HUDEP-2 (cell line): ENCODE measurements at regions not wholly inside any gene's neighbourhood (a gene's known extent, or its start where the extent isn't known, plus 50 kb on each side); places are given as distances from the start of the nearest gene placed in this dataset.
"Not testable (repeated sequence)": the region's sequence is repeated elsewhere in the genome, so short reads cannot be mapped to it uniquely, and the experiment has no call there.

Experiments
- DNase-seq, 76 experiments: peaks; one replicate each; lab custom pipeline; 2025; ENCODE audit not compliant: unreplicated experiment in 76 of 76; lab: John Stamatoyannopoulos, UW

DNA sequence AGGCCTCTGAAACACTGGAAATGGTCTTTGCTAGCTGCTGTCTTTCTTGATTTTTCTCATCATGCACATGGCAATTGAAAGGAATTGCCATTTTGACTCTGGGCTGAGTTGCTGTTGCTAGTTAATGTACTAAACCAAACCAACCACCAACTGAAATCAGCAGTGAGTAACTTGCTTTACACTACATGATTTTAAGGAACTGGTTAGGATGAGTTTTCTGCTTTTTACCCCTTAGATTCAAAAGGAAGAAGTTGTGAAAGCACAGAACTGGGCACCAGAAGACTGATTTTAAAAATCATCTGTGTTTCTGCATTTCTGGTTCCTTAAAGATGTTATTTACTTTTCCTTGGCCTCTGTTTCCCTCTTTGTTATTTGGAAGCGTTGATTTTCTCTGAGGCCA lies 361.9 kb downstream of the HLX start:
- no peak for DNase-seq

DNA sequence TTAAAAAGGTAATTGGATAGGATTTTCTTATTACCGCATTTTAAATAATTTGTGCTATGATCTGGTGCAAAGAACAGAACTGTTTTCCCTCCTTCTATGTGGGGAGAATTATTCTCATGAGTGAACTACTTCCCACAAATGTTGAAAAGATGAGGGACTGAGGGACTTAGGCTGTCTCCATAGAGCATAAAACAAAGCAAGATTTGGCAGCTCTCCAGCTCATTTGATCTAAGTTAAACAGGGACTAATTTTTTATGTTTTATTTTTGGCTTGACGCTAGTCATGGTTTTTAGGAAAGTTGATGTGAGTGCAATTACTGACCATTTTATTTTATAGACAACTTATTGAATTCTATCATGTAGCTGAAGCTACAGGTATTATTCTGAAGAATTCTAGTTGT lies 362.3 kb downstream of the HLX start:
- DNase-seq = no peak

DNA sequence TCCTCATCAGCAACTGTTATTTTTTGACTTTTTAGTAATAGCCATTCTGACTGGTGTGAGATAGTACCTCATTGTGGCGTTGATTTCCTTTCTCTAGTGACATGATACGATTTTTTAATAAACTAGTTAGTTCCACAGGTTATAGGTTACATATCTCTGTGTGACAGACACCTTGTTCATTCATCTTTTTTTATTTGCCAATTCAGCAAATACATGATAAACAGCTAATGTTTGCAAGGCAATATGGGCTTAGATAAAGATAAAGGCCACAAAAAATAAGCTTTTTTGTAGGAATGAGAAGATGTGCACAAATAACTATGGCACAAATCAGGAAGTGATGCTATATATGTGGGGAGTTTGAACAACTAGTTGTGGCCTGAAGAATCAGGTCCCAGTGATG lies 366.8 kb downstream of the HLX start:
- DNase-seq = no peak

- DNase-seq = no peak
These were observed 367.6 kb downstream of the HLX start for GRCh38 chr1:221246628-221247415.

DNA sequence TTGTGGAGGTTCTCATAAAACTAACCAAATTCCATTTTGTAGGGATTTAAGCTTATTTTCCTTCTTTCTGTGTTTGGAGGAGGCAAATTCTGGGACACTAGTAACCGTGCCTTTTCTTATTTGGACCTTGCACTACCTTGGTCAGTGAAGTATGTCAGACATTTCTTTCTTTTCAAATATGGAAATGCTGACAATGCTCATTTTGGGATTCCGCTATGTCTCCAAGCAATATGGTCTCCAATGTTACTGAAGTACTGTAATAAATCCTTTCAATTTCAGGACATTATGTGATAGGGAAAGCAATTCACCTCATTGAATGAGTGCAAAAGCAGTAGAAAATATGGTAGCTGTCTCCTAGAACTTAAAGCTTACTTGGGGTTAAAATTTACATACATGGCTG lies 372.3 kb downstream of the HLX start:
- DNase-seq = no peak

- no peak for DNase-seq
These were observed 375.6 kb downstream of the HLX start for GRCh38 chr1:221254813-221255212.

DNA sequence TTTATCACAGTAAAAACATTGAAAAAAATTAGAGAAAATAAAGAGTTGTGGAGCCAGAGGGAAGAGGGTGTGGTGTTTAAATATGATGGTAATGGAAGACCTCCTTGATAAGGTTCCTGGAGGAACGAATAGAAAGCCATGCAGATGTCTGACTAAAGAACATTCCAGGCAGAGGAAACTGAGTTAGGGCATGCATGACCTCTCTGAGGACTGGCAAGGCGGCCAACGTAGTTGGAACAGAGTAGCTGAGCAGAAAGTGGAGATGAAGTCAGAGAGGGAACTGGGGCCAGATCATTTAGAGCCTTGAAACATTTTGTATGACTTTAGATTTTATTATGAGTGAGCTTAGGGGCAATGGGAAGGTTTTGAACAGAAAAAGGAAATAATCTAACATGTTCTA lies 377.5 kb downstream of the HLX start:
- no peak for DNase-seq

DNA sequence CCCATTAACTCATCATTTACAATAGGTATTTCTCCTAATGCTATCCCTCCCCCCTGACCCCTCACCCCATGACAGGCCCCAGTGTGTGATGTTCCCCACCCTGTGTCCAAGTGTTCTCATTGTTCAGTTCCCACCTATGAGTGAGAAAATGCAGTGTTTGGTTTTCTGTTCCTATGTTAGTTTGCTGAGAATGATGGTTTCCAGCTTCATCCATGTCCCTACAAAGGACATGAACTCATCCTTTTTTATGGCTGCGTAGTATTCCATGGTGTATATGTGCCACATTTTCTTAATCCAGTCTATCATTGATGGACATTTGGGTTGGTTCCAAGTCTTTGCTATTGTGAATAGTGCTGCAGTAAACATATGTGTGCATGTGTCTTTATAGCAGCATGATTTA lies 378.3 kb downstream of the HLX start:
- DNase-seq = not testable (repeated sequence)

DNA sequence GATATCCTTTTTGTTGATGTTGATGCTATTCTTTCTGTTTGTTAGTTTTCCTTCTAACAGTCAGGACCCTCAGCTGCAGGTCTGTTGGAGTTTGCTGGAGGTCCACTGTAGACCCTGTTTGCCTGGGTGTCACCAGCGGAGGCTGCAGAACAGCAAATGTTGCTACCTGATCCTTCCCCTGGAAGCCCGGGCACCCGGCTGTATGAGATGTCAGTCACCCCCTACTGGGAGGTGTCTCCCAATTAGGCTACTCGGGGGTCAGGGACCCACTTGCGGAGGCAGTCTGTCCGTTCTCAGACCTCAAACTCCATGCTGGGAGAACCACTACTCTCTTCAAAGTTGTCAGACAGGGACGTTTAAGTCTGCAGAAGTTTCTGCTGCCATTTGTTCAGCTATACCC lies 383.4 kb downstream of the HLX start:
- DNase-seq = not testable (repeated sequence)

DNA sequence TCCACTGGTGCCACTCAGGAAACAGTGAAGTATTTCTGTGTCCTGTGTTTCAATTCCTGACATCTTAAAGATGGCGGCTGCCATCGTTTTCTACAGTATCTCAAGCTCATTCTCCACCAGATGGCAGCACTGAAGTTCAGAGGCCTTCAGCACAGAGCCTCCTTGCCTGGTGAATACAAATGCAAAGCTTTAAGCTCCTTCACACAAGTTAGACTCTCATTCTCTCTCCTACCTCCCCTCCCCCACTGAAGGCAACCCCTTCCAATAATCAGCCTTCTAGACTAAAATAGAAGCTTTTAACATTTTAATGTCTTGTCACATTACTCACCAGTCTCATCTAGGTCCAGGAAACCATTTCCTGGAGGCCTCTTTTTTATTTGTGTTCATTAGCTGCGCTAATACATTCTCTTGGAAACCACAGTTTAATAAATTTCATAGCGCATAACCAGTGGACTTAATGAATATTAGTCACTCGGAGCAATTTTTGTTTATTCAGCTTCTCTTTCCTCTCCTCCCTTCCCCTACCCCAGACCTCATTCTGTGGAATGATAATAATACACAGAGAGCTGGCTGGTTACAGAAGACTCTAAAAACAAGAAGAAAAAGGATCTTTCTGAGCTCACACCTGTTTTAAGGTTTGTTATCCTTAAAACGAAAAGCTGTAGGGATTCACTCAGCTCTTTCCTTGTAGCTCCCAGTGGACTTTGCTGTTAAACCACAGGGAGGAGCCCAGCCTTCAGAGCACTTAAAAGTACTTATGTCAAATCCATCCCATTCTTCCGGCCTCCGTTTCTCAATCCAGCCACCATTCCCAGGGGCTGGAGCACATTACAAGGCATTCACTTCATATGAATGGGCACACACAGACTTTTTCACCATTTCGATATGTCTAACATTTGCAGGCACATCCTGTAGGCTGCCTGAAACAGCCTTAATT lies 384.9 kb downstream of the HLX start:
- DNase-seq = peak in 28 of 76 experiments; percentile 1 to 57 (median 23)

DNA sequence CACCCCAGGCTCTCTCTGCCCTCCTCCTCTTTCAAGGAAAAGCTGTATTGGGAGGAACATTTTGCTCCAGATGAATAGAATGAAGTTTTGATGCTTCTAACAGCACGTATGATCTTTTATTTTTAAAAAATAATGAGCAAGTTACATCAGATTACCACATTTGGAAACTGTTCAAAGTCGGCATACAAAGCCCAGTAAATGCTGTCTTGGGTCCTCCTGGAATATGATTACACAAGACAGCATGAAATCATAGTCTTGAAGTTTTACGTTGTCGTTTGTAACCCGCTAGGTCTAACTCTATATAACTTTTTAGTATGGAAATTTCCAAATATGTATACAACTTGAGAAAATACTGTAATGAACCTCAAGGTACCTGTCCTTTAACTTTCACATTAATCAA lies 385.6 kb downstream of the HLX start:
- no peak for DNase-seq

- no peak for DNase-seq
These were observed 389.1 kb downstream of the HLX start for GRCh38 chr1:221268295-221268694.

- no peak for DNase-seq
These were observed 392.5 kb downstream of the HLX start for GRCh38 chr1:221271701-221272100.

DNA sequence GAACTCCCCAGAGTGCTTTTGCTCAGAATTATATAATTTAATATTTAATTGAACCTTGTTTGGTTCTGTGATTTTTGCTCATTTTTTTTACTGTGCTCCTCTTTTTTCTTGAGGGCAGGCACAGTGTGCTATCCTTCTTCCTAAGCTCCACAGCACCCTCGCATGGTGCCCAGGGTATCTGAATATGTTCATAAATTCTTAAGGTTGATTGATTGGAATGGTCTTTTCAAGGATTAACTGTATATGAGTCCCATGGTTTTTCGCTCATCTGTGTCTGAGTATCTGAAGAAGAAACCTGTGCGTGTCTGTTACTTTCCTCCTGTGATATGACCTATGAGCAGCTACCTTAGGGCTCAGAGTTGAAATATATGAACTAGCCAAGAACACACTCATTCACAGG lies 393.7 kb downstream of the HLX start:
- DNase-seq = no peak

DNA sequence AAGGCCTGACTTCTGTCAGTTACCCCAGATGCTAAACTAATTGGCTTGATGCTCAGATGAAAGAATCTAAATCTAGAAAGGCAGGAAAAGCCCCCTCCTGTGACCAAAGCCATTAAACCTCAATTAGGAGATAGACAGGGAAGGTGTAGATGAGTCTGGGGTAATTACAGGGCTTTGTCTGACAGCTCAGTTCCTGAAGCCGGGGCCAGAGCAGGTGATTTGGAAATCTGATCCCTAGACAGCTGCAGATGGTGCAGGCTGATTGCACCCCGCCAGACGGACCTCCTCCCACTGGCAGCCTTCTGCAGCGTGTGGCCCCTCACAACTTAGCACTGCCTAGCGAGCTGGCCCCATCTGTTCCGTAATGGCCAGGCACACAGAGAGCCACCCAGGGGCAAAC lies 395.1 kb downstream of the HLX start:
- no peak for DNase-seq

- DNase-seq = no peak
These were observed 397.7 kb downstream of the HLX start for GRCh38 chr1:221276896-221277409.

DNA sequence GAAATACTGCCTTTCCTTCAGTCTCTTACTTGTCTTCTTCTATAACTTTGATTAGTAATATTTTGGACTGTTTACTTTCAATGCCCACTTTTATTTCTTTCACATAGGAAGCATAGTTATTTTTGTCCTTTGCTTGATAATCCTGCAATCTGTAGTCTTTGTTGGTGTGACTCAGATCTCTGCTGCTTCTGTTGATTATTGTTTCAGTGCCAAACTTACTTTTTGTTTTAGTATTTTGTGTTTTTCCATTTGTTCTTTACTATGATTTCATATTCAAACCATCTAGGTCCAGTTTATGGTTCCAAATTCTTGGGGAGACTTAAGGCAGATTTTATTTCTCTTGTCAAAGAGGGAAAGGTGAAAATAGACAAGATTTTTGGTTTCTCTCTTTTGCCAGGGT lies 399.9 kb downstream of the HLX start:
- no peak for DNase-seq

DNA sequence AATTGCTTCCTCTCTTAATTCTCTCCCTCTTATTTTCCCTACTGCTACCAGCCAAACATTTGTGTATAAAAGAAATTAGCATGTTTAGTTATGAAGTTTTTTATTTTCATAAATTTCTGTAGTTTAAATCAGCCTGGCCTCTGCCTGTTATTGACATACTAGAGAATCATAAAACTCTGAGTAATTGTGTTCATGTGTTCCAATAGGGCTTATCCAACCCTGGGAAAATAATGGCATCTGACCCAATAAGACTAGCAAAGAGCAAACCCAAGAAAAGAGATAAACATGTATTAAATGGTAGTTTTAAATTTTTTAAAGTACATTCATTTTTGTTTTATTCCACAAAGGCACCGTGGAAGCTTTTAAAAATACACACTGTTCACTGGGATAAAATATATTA lies 404.3 kb downstream of the HLX start:
- DNase-seq = no peak

DNA sequence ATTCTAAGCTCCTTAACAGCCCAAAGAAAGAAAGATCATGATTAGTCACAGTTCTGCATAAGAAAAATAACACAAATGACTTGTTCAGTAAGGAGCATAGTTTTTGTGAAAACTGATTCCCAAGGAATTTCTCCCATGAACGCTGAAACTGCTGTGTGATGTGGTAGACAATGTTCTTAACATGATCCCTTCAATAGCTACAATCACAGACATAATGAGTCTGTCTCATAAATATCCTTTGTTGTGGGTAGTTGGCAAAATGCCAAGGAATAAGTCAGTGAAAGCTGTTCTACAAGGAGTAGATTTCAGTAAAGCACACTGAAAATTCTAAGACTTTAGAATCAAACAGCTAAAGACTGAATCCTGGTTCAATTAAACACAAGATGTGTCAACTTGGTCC lies 404.8 kb downstream of the HLX start:
- no peak for DNase-seq

- not testable (repeated sequence) for DNase-seq
These were observed 405.7 kb downstream of the HLX start for GRCh38 chr1:221284991-221285390.

DNA sequence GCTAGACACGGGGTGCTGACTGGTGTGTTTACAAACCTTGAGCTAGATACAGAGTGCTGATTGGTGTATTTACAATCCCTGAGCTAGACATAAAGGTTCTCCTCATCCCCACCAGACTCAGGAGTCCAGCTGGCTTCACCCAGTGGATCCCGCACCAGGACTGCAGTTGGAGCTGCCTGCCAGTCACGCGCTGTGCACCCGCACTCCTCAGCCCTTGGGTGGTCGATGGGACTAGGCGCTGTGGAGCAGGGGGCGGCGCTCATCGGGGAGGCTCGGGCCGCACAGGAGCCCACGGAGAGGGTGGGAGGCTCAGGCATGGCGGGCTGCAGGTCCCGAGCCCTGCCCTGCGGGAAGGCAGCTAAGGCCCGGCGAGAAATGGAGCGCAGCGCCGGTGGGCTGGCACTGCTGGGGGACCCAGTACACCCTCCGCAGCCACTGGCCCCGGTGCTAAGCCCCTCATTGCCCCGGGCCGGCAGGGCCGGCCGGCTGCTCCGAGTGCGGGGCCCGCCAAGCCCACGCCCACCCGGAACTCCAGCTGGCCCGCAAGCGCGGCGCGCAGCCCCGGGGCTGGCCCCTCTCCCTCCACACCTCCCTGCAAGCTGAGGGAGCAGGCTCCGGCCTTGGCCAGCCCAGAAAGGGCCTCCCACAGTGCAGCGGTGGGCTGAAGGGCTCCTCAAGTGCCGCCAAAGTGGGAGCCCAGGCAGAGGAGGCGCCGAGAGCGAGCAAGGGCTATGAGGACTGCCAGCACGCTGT lies 406.4 kb downstream of the HLX start:
- not testable (repeated sequence) for DNase-seq
